SK-N-SH treated with all-trans-retinoic acid at 6 μM for 48 hours (cell line): ENCODE measurements at regions not wholly inside any gene's neighbourhood (a gene's known extent, or its start where the extent isn't known, plus 50 kb on each side); places are given as distances from the start of the nearest gene placed in this dataset.
A peak's percentile ranks its signal among the peaks of the same experiment; 100 is the strongest.

ENCODE experiments used
- ATAC-seq: fragments of 200-7000 bp; cut with Tn5 transposase; 3 replicates; pipeline ENCODE4 v1.9.1; 2020; ENCODE audit warnings: mild to moderate bottlenecking, moderate library complexity
- ARNTL ChIP-seq: fragments of 450-650 bp; formaldehyde crosslinking; IDR thresholded peaks from 2 replicates; pipeline ENCODE4 v1.5.0; 2020; ENCODE audit warnings: low read depth, mild to moderate bottlenecking, moderate library complexity, borderline replicate concordance
- BACH2 ChIP-seq: fragments of 250-450 bp; sonication (Bioruptor Pico); IDR thresholded peaks from 2 replicates; pipeline ENCODE4 v1.9.0; 2021; ENCODE audit warnings: mild to moderate bottlenecking, borderline replicate concordance
- CREB5 ChIP-seq: fragments of 250-450 bp; sonication (Bioruptor Pico); IDR thresholded peaks from 2 replicates; pipeline ENCODE4 v1.5.1; 2020; ENCODE audit warnings: low read depth, mild to moderate bottlenecking, moderate library complexity
- CSDC2 ChIP-seq: fragments of 250-450 bp; sonication (Bioruptor Pico); IDR thresholded peaks from 2 replicates; pipeline ENCODE4 v1.5.0; 2020; ENCODE audit warnings: mild to moderate bottlenecking, moderate library complexity
- GLIS3 ChIP-seq: fragments of 250-450 bp; sonication (Bioruptor Pico); IDR thresholded peaks from 2 replicates; pipeline ENCODE4 v1.5.0; 2020; ENCODE audit warnings: mild to moderate bottlenecking, moderate library complexity
- ISL1 ChIP-seq: fragments of 250-450 bp; sonication (Bioruptor Pico); IDR thresholded peaks from 2 replicates; pipeline ENCODE4 v2.1.2; 2022; ENCODE audit warnings: mild to moderate bottlenecking, moderate library complexity
- OSR1 ChIP-seq: fragments of 250-450 bp; sonication (Bioruptor Pico); IDR thresholded peaks from 2 replicates; pipeline ENCODE4 v1.8.0; 2022; ENCODE audit warnings: moderate library complexity, mild to moderate bottlenecking, inconsistent platforms
- PPARA ChIP-seq: fragments of 250-450 bp; sonication (Bioruptor Pico); IDR thresholded peaks from 2 replicates; pipeline ENCODE4 v1.5.0; 2020; ENCODE audit warnings: mild to moderate bottlenecking, borderline replicate concordance
- RARB ChIP-seq: fragments of 250-450 bp; sonication (Bioruptor Pico); IDR thresholded peaks from 2 replicates; pipeline ENCODE4 v1.8.0; 2021; ENCODE audit warnings: mild to moderate bottlenecking, moderate library complexity
- SNAI2 ChIP-seq: fragments of 250-450 bp; sonication (Bioruptor Pico); IDR thresholded peaks from 2 replicates; pipeline ENCODE4 v1.5.0; 2020; ENCODE audit warnings: mild to moderate bottlenecking, moderate library complexity
- TCF4 ChIP-seq: fragments of 250-450 bp; sonication (Bioruptor Pico); IDR thresholded peaks from 2 replicates; pipeline ENCODE4 v1.8.0; 2021; ENCODE audit warnings: mild to moderate bottlenecking, moderate library complexity, borderline replicate concordance
- TOX ChIP-seq: fragments of 250-450 bp; sonication (Bioruptor Pico); IDR thresholded peaks from 2 replicates; pipeline ENCODE4 v1.8.0; 2021; ENCODE audit warnings: mild to moderate bottlenecking, moderate library complexity, borderline replicate concordance
- TSHZ2 ChIP-seq: fragments of 250-450 bp; sonication (Bioruptor Pico); IDR thresholded peaks from 2 replicates; pipeline ENCODE4 v1.5.0; 2020; ENCODE audit warnings: mild to moderate bottlenecking, moderate library complexity
- ZC3H10 ChIP-seq: fragments of 250-450 bp; sonication (Bioruptor Pico); IDR thresholded peaks from 2 replicates; pipeline ENCODE4 v1.5.1; 2021; ENCODE audit warnings: mild to moderate bottlenecking, moderate library complexity
- ZFP3 ChIP-seq: fragments of 250-450 bp; sonication (Bioruptor Pico); IDR thresholded peaks from 2 replicates; pipeline ENCODE4 v1.5.0; 2020; ENCODE audit warnings: mild to moderate bottlenecking, moderate library complexity
- ZFP30 ChIP-seq: fragments of 450-650 bp; formaldehyde crosslinking; IDR thresholded peaks from 2 replicates; pipeline ENCODE4 v1.5.0; 2022; ENCODE audit warnings: mild to moderate bottlenecking, moderate library complexity
- ZNF565 ChIP-seq: fragments of 450-650 bp; formaldehyde crosslinking; conservative IDR thresholded peaks from 2 replicates; pipeline ENCODE4 v1.5.0; 2020; ENCODE audit warnings: low read depth, mild to moderate bottlenecking, moderate library complexity
- ZNF70 ChIP-seq: fragments of 450-650 bp; formaldehyde crosslinking; IDR thresholded peaks from 2 replicates; pipeline ENCODE4 v1.5.0; 2020; ENCODE audit warnings: mild to moderate bottlenecking, moderate library complexity
- ZNF8 ChIP-seq: fragments of 450-650 bp; formaldehyde crosslinking; IDR thresholded peaks from 2 replicates; pipeline ENCODE4 v1.5.0; 2020; ENCODE audit warnings: mild to moderate bottlenecking, moderate library complexity
- TF ChIP-seq, protein P1 (sequence below): fragments of 250-450 bp; sonication (Bioruptor Pico); IDR thresholded peaks from 2 replicates; pipeline ENCODE4 v1.8.0; 2021; ENCODE audit warnings: low read depth, mild to moderate bottlenecking, moderate library complexity, borderline replicate concordance

- TF ChIP-seq PPARA (CRISPR knock-in tag) (no peak), ZC3H10 (CRISPR knock-in tag) (no peak), OSR1 (no peak), ZNF565 (CRISPR knock-in tag) (no peak), TCF4 (no peak), BACH2 (no peak), SNAI2 (CRISPR knock-in tag) (no peak)
These were observed 201.4 kb upstream of the TMTC4 start (continued) for GRCh38 chr13:100876044-100876403.

GRCh38 chr13:100875392-100876043 is 200.9 kb upstream of the TMTC4 start:
- peak; percentile 90 for ATAC-seq
- no peak for TF ChIP-seq RARB (CRISPR knock-in tag)
- TF ChIP-seq ISL1 (CRISPR knock-in tag), result peak; percentile 64
- TF ChIP-seq ZNF8 (CRISPR knock-in tag), result no peak
- TF ChIP-seq ZC3H10 (CRISPR knock-in tag), result 0 out of 2 replicates have a peak, but pooled peaks have one; percentile 15
- TF ChIP-seq TOX (CRISPR knock-in tag), result 0 out of 2 replicates have a peak, but pooled peaks have one; percentile 32
- TF ChIP-seq PPARA (CRISPR knock-in tag), result no peak

- no peak for ATAC-seq
These were observed 198.2 kb upstream of the TMTC4 start for GRCh38 chr13:100872761-100873160.

GRCh38 chr13:100870898-100871297 is 196.3 kb upstream of the TMTC4 start:
- no peak for ATAC-seq
- peak; percentile 54; the same call in 1 of the 2 replicates for TF ChIP-seq TCF4
- no peak for TF ChIP-seq TOX (CRISPR knock-in tag)

More at GRCh38 chr13:100872761-100873160, 198.2 kb upstream of the TMTC4 start:
- TF ChIP-seq PPARA (CRISPR knock-in tag), result no peak

DNA sequence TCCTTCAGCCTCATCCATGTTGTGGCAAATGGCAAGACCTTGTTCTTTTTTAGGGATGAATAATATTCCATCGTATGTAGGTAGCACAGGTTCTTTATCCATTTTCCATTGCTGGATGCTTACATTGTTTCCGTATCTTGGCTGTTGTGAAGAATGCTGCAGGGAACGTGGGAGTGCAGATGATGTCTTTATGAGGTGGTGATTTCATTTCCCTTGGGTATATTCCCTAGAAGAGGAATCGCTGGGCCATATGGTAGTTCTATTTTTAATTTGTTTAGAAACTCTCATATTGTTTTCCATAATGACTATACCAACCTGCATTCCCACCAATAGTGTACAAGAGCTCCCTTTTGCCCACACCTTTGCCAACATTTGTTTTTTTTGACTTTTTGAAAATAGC is 186.3 kb upstream of the TMTC4 start:
- TF ChIP-seq CREB5 (no peak), TSHZ2 (CRISPR knock-in tag) (no peak), ZFP30 (no peak), GLIS3 (CRISPR knock-in tag) (no peak), OSR1 (no peak), TOX (CRISPR knock-in tag) (no peak), ARNTL (CRISPR knock-in tag) (no peak), CSDC2 (no peak), PPARA (CRISPR knock-in tag) (no peak)
- TF ChIP-seq, protein P1, sequence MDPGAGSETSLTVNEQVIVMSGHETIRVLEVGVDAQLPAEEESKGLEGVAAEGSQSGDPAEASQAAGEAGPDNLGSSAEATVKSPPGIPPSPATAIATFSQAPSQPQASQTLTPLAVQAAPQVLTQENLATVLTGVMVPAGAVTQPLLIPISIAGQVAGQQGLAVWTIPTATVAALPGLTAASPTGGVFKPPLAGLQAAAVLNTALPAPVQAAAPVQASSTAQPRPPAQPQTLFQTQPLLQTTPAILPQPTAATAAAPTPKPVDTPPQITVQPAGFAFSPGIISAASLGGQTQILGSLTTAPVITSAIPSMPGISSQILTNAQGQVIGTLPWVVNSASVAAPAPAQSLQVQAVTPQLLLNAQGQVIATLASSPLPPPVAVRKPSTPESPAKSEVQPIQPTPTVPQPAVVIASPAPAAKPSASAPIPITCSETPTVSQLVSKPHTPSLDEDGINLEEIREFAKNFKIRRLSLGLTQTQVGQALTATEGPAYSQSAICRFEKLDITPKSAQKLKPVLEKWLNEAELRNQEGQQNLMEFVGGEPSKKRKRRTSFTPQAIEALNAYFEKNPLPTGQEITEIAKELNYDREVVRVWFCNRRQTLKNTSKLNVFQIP (CRISPR knock-in tag), result no peak
- no peak for ATAC-seq

- no peak for TF ChIP-seq TOX (CRISPR knock-in tag)
- TF ChIP-seq ZNF70 (CRISPR knock-in tag), result no peak
- TF ChIP-seq ZNF8 (CRISPR knock-in tag), result no peak
- no peak for TF ChIP-seq BACH2
- TF ChIP-seq ZFP3 (CRISPR knock-in tag), result no peak
- TF ChIP-seq PPARA (CRISPR knock-in tag), result no peak
- TF ChIP-seq CSDC2, result no peak
- no peak for TF ChIP-seq CREB5
- no peak for TF ChIP-seq ZC3H10 (CRISPR knock-in tag)
- no peak for TF ChIP-seq ZFP30
- no peak for ATAC-seq
These were observed 185.3 kb upstream of the TMTC4 start for GRCh38 chr13:100859861-100860260.
